WTC11 (cell line): ENCODE measurements at regions not wholly inside any gene's neighbourhood (a gene's known extent, or its start where the extent isn't known, plus 50 kb on each side); places are given as distances from the start of the nearest gene placed in this dataset.

Source experiments
- ATAC-seq: fragments of 200-7000 bp; cut with Tn5 transposase; 2 replicates; pipeline ENCODE4 v1.10.0; 2021; ENCODE audit warnings: mild to moderate bottlenecking, moderate library complexity
- CTCF ChIA-PET: fragments of 300-600 bp; sonication (Branson Sonifier 250); formaldehyde crosslinking; loops from one replicate; lab custom pipeline; 2021; ENCODE audit warnings: antibody characterized with exemption; lab: Charles Lee
- POLR2A ChIA-PET: fragments of 350-600 bp; sonication (Branson Sonifier 250); formaldehyde crosslinking; loops from one replicate; lab custom pipeline; 2021; ENCODE audit warnings: antibody characterized with exemption; lab: Charles Lee
- DNase-seq: peaks from one replicate; pipeline ENCODE4 v3.0.0; 2021; ENCODE audit warnings: low spot score
- H3K27ac Mint-ChIP-seq: 2 replicates; pipeline ENCODE4 v1.8.0; 2021; ENCODE audit warnings: mixed read lengths
- H3K27me3 Mint-ChIP-seq: 2 replicates; pipeline ENCODE4 v1.8.0; 2021; ENCODE audit warnings: low read depth, mild to moderate bottlenecking, moderate library complexity, mixed read lengths
- H3K36me3 Mint-ChIP-seq: 2 replicates; pipeline ENCODE4 v1.8.0; 2021; ENCODE audit warnings: mixed read lengths
- H3K4me1 Mint-ChIP-seq: 2 replicates; pipeline ENCODE4 v1.8.0; 2022; ENCODE audit warnings: mixed read lengths
- H3K4me3 Mint-ChIP-seq: 2 replicates; pipeline ENCODE4 v1.8.0; 2021; ENCODE audit warnings: mild to moderate bottlenecking, moderate library complexity, mixed read lengths
- H3K9me3 Mint-ChIP-seq: 2 replicates; pipeline ENCODE4 v1.8.0; 2021; ENCODE audit warnings: mixed read lengths
- ELF4 ChIP-seq: sonication (generic); formaldehyde crosslinking; IDR thresholded peaks from 2 replicates; pipeline ENCODE4 v1.8.1; 2022; ENCODE audit warnings: low read depth, mild to moderate bottlenecking, moderate library complexity, missing genetic modification reagents
- FOXJ3 ChIP-seq: sonication (generic); formaldehyde crosslinking; IDR thresholded peaks from 2 replicates; pipeline ENCODE4 v1.9.0; 2021; ENCODE audit warnings: missing genetic modification reagents, mild to moderate bottlenecking, borderline replicate concordance
- FOXK1 ChIP-seq: sonication (generic); formaldehyde crosslinking; IDR thresholded peaks from 2 replicates; pipeline ENCODE4 v1.8.0; 2022; ENCODE audit warnings: mild to moderate bottlenecking, moderate library complexity, missing genetic modification reagents
- GABPB1 ChIP-seq: sonication (generic); formaldehyde crosslinking; IDR thresholded peaks from 2 replicates; pipeline ENCODE4 v1.8.1; 2023; ENCODE audit warnings: mild to moderate bottlenecking, missing genetic modification reagents
- JAZF1 ChIP-seq: fragments of 250-450 bp; sonication (Bioruptor Pico); IDR thresholded peaks from 2 replicates; pipeline ENCODE4 v1.9.0; 2021; ENCODE audit warnings: moderate library complexity, mild to moderate bottlenecking, inconsistent platforms
- MXD4 ChIP-seq: fragments of 250-450 bp; sonication (Bioruptor Pico); IDR thresholded peaks from 2 replicates; pipeline ENCODE4 v1.8.0; 2021; ENCODE audit warnings: mild to moderate bottlenecking, moderate library complexity, borderline replicate concordance
- NFATC4 ChIP-seq: fragments of 250-450 bp; sonication (Bioruptor Pico); IDR thresholded peaks from 2 replicates; pipeline ENCODE4 v1.9.0; 2021; ENCODE audit warnings: mild to moderate bottlenecking
- NR3C1 ChIP-seq: sonication (generic); formaldehyde crosslinking; conservative IDR thresholded peaks from 2 replicates; pipeline ENCODE4 v1.8.1; 2023; ENCODE audit warnings: low read depth, mild to moderate bottlenecking, missing genetic modification reagents
- TP53 ChIP-seq: sonication (generic); formaldehyde crosslinking; IDR thresholded peaks from 2 replicates; pipeline ENCODE4 v1.8.1; 2023; ENCODE audit warnings: mild to moderate bottlenecking, missing genetic modification reagents
- ZNF396 ChIP-seq: fragments of 250-450 bp; sonication (Bioruptor Pico); IDR thresholded peaks from 2 replicates; pipeline ENCODE4 v1.8.0; 2021; ENCODE audit warnings: mild to moderate bottlenecking, moderate library complexity, borderline replicate concordance
- ZNF423 ChIP-seq: fragments of 250-450 bp; sonication (Bioruptor Pico); IDR thresholded peaks from 2 replicates; pipeline ENCODE4 v2.1.2; 2022; ENCODE audit warnings: mild to moderate bottlenecking, moderate library complexity
- TF ChIP-seq, protein P1 (sequence below): sonication (generic); formaldehyde crosslinking; IDR thresholded peaks from 2 replicates; pipeline ENCODE4 v1.8.1; 2022; ENCODE audit warnings: low read depth, missing genetic modification reagents, borderline replicate concordance
- TF ChIP-seq, protein P2 (sequence below): fragments of 250-450 bp; sonication (Bioruptor Pico); IDR thresholded peaks from 2 replicates; pipeline ENCODE4 v1.9.0; 2021; ENCODE audit warnings: moderate library complexity, mild to moderate bottlenecking, inconsistent platforms, borderline replicate concordance
- TF ChIP-seq, protein P3 (sequence below): sonication (generic); formaldehyde crosslinking; IDR thresholded peaks from 2 replicates; pipeline ENCODE4 v1.8.0; 2022; ENCODE audit warnings: mild to moderate bottlenecking, missing genetic modification reagents
- TF ChIP-seq, protein P4 (sequence below): fragments of 250-450 bp; sonication (Bioruptor Pico); conservative IDR thresholded peaks from 2 replicates; pipeline ENCODE4 v1.9.0; 2021; ENCODE audit warnings: mild to moderate bottlenecking
- TF ChIP-seq, protein P5 (sequence below): fragments of 250-450 bp; sonication (Bioruptor Pico); IDR thresholded peaks from 2 replicates; pipeline ENCODE4 v1.9.0; 2021; ENCODE audit warnings: mild to moderate bottlenecking
- TF ChIP-seq, protein P6 (sequence below): sonication (generic); formaldehyde crosslinking; IDR thresholded peaks from 2 replicates; pipeline ENCODE4 v1.8.1; 2022; ENCODE audit warnings: mild to moderate bottlenecking, missing genetic modification reagents, moderate library complexity, borderline replicate concordance
- TF ChIP-seq, protein P7 (sequence below): sonication (generic); formaldehyde crosslinking; IDR thresholded peaks from 2 replicates; pipeline ENCODE4 v1.8.0; 2022; ENCODE audit warnings: mild to moderate bottlenecking, missing genetic modification reagents

DNA sequence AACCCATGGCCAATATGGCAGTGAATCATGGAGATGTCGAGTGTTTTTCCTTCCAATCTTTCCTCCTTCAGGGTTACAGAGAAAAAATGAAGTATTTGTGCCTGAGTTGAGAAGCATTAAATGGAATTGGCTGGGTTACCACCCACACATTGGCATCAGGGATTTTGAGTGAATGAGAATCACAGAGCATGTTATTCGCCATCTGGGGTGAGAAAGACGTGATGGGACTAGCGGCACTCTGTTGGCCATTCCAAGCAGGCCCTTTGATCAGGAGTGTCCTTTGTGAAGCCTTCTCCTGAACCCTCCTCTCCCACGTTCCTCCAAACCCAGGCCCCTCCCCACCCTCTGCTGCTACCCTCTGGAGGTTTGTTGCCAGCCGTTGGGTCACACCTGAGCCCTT is 84.2 kb upstream of the PCDH8 start:
- no peaks in the 10 kb centered on the region for H3K36me3 Mint-ChIP-seq
- no peak overlapping the region for H3K4me3 Mint-ChIP-seq
- ATAC-seq (no peak), DNase-seq (no peak)
- H3K4me1 Mint-ChIP-seq, result peaks cover 54% of the 10 kb centered on the region
- peaks cover 5% of the 10 kb centered on the region; the same call in 1 of the 2 replicates for H3K9me3 Mint-ChIP-seq
- peaks cover 9% of the 10 kb centered on the region for H3K27me3 Mint-ChIP-seq
- TF ChIP-seq, protein P1, sequence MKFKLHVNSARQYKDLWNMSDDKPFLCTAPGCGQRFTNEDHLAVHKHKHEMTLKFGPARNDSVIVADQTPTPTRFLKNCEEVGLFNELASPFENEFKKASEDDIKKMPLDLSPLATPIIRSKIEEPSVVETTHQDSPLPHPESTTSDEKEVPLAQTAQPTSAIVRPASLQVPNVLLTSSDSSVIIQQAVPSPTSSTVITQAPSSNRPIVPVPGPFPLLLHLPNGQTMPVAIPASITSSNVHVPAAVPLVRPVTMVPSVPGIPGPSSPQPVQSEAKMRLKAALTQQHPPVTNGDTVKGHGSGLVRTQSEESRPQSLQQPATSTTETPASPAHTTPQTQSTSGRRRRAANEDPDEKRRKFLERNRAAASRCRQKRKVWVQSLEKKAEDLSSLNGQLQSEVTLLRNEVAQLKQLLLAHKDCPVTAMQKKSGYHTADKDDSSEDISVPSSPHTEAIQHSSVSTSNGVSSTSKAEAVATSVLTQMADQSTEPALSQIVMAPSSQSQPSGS, result no peak
- TF ChIP-seq, protein P2, sequence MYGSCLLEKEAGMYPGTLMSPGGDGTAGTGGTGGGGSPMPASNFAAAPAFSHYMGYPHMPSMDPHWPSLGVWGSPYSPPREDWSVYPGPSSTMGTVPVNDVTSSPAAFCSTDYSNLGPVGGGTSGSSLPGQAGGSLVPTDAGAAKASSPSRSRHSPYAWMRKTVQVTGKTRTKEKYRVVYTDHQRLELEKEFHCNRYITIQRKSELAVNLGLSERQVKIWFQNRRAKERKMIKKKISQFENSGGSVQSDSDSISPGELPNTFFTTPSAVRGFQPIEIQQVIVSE (CRISPR knock-in tag), result no peak
- TF ChIP-seq, protein P3, sequence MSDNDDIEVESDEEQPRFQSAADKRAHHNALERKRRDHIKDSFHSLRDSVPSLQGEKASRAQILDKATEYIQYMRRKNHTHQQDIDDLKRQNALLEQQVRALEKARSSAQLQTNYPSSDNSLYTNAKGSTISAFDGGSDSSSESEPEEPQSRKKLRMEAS (CRISPR knock-in tag), result no peak
- no peak for TF ChIP-seq MXD4
- TF ChIP-seq, protein P4, sequence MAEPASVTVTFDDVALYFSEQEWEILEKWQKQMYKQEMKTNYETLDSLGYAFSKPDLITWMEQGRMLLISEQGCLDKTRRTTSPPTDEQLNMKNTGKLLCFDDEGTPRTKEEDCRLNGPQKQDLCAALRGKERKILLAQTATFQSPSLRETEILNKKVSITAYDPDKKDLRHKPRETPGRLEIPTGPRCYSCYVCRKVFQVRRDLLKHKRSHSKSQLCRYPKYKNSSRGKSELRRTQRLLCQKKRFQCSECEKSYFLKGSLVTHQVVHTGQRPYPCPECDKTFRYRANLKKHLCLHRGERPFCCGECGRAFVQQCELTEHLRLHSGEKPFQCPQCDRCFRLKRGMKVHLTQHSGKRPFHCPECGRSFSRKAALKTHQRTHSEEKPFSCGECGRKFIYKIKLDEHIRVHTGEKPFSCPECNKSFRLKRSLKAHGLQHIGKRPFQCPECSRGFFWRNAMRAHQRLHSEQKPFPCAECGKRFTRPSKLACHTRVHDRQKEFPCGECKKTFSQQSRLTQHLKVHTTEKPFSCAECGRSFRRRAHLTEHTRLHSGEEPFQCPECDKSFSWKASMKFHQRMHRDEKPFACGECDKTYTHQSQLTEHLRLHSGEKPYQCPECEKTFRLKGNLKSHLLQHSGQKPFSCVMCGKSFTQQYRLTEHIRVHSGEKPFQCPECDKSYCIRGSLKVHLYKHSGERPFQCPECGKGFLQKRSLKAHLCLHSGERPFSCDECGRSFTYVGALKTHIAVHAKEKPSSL (CRISPR knock-in tag), result no peak
- TF ChIP-seq TP53, result no peak
- no peak for TF ChIP-seq JAZF1 (CRISPR knock-in tag)
- TF ChIP-seq NFATC4 (CRISPR knock-in tag), result no peak
- TF ChIP-seq, protein P5, sequence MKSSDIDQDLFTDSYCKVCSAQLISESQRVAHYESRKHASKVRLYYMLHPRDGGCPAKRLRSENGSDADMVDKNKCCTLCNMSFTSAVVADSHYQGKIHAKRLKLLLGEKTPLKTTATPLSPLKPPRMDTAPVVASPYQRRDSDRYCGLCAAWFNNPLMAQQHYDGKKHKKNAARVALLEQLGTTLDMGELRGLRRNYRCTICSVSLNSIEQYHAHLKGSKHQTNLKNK (CRISPR knock-in tag), result no peak
- no peak for TF ChIP-seq GABPB1 (CRISPR knock-in tag)
- TF ChIP-seq, protein P6, sequence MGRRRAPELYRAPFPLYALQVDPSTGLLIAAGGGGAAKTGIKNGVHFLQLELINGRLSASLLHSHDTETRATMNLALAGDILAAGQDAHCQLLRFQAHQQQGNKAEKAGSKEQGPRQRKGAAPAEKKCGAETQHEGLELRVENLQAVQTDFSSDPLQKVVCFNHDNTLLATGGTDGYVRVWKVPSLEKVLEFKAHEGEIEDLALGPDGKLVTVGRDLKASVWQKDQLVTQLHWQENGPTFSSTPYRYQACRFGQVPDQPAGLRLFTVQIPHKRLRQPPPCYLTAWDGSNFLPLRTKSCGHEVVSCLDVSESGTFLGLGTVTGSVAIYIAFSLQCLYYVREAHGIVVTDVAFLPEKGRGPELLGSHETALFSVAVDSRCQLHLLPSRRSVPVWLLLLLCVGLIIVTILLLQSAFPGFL (CRISPR knock-in tag), result no peak
- TF ChIP-seq FOXK1, result no peak
- no peak for TF ChIP-seq ZNF423
- no peak for TF ChIP-seq NR3C1
- no peak for TF ChIP-seq FOXJ3 (CRISPR knock-in tag)
- TF ChIP-seq ZNF396 (CRISPR knock-in tag), result no peak
- TF ChIP-seq, protein P7, sequence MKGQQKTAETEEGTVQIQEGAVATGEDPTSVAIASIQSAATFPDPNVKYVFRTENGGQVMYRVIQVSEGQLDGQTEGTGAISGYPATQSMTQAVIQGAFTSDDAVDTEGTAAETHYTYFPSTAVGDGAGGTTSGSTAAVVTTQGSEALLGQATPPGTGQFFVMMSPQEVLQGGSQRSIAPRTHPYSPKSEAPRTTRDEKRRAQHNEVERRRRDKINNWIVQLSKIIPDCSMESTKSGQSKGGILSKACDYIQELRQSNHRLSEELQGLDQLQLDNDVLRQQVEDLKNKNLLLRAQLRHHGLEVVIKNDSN, result no peak
- TF ChIP-seq ELF4 (CRISPR knock-in tag), result no peak
- ChIA-PET CTCF (interaction anchor here (2.2 kb wide), 2 partner anchors 35 to 84 kb away, joined by 6 to 15 read pairs; partner anchors contain the start of gene PCDH8), POLR2A (interaction anchor here (0.7 kb wide), 1 partner anchor 30 kb away, joined by 3 read pairs; no protein-coding TSS in a partner anchor)
- H3K27ac Mint-ChIP-seq, result no peak overlapping the region
